ENCODE measurements at regions not wholly inside any gene's neighbourhood (a gene's known extent, or its start where the extent isn't known, plus 50 kb on each side); places are given as distances from the start of the nearest gene placed in this dataset.

- DNase-seq (ENCODE audit: low read depth in 2 of 2) = no peak
These were observed 53.1 kb upstream of the SNX9 start for GRCh38 chr6:157769776-157770426.

DNA sequence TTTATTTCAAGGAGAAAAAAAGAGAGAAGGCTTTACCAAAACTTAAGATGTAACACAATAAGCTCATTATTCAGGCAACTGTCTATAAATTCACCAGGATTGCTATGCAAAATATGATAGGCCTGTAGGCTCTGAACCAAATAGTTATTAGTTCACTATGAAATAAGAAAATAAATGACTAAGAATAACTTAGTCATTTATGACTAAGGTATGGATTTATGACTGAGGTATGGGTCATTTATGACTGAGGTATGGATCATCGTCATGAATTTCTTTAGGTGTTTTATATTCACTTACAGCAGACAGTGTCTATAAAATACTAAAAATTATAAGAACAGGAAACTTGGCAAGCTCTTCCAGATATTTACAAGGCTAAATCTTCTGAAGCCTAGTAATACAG lies 52.1 kb upstream of the SNX9 start:
- no peak for DNase-seq (ENCODE audit: low read depth in 2 of 2)

DNA sequence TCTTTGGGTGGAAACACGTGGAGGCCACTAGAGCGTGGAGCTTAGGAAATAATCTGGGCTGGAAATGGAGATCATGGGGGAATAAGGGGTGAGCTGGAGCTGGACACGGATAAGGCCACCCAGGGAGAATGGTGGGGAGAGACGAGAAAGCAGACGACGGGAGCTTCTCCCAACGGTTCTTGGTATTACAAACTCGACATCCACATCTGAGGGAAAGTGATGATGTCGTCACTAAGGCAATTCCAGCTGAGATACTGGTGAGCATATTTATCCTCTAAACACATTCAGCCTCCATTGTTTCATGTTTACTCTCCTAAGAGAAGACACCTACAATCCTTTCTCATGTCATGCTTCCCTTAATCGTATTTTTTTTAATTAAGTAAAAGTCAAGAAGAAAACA lies 50.2 kb upstream of the SNX9 start:
- DNase-seq (ENCODE audit: low read depth in 2 of 2) = no peak

Data from lung microvascular endothelial cell (primary cell).